GM23338 (cell line): ENCODE measurements at regions not wholly inside any gene's neighbourhood (a gene's known extent, or its start where the extent isn't known, plus 50 kb on each side); places are given as distances from the start of the nearest gene placed in this dataset.

Experiments
- ATAC-seq: fragments of 200-7000 bp; cut with Tn5 transposase; 3 replicates; pipeline ENCODE4 v1.9.1; 2020
- DNase-seq: peaks from one replicate; pipeline ENCODE4 v3.0.0-alpha.2; 2015; ENCODE audit warnings: low spot score
- H2AFZ ChIP-seq: fragments of 200-600 bp; sonication (generic); 2 replicates; pipeline ENCODE4 v1.8.0; 2016; ENCODE audit warnings: antibody characterized with exemption, mild to moderate bottlenecking, moderate library complexity
- H3F3A ChIP-seq: fragments of 200-600 bp; sonication (generic); replicated peaks from 2 replicates; pipeline ENCODE4 v1.8.0; 2017; ENCODE audit warnings: antibody characterized with exemption, mixed run types, low read depth
- H3K27ac ChIP-seq: fragments of 200-600 bp; sonication (generic); 2 replicates; pipeline ENCODE4 v1.6.1; 2016; ENCODE audit warnings: low read depth
- H3K27me3 ChIP-seq: fragments of 200-600 bp; sonication (generic); 2 replicates; pipeline ENCODE4 v1.8.0; 2016; ENCODE audit warnings: mild to moderate bottlenecking, mixed run types, moderate library complexity; ENCODE audit not compliant: insufficient read depth
- H3K36me3 ChIP-seq: fragments of 200-600 bp; sonication (generic); 2 replicates; pipeline ENCODE4 v1.8.0; 2016; ENCODE audit warnings: mild to moderate bottlenecking; ENCODE audit not compliant: insufficient read depth
- H3K4me1 ChIP-seq: fragments of 200-600 bp; sonication (generic); 2 replicates; pipeline ENCODE4 v1.8.0; 2016; ENCODE audit warnings: mild to moderate bottlenecking, moderate library complexity; ENCODE audit not compliant: insufficient read depth
- H3K4me2 ChIP-seq: fragments of 200-600 bp; sonication (generic); 2 replicates; pipeline ENCODE4 v1.7.1; 2017; ENCODE audit warnings: mixed run types
- H3K4me3 ChIP-seq: fragments of 200-600 bp; sonication (generic); 2 replicates; pipeline ENCODE4 v1.6.1; 2016; ENCODE audit warnings: mixed run types
- H3K79me2 ChIP-seq: fragments of 200-600 bp; sonication (generic); replicated peaks from 2 replicates; pipeline ENCODE4 v1.8.0; 2017; ENCODE audit warnings: mild to moderate bottlenecking; ENCODE audit not compliant: insufficient read depth
- H3K9me2 ChIP-seq: fragments of 200-600 bp; sonication (generic); 2 replicates; pipeline ENCODE4 v1.8.0; 2017; ENCODE audit not compliant: insufficient read depth
- H4K20me1 ChIP-seq: fragments of 200-600 bp; sonication (generic); replicated peaks from 2 replicates; pipeline ENCODE4 v1.8.0; 2017; ENCODE audit warnings: mild to moderate bottlenecking; ENCODE audit not compliant: insufficient read depth
- H3K27ac Mint-ChIP-seq: 2 replicates; pipeline ENCODE4 v1.8.0; 2020; ENCODE audit warnings: inconsistent platforms, mild to moderate bottlenecking, moderate library complexity, mixed read lengths
- H3K27me3 Mint-ChIP-seq: 3 replicates; pipeline ENCODE4 v1.8.0; 2022; ENCODE audit warnings: low read depth, mild to moderate bottlenecking, moderate library complexity, mixed read lengths, inconsistent platforms; ENCODE audit not compliant: insufficient read depth, poor library complexity
- H3K36me3 Mint-ChIP-seq: 3 replicates; pipeline ENCODE4 v1.8.0; 2021; ENCODE audit warnings: low read depth, mild to moderate bottlenecking, inconsistent platforms, moderate library complexity, mixed read lengths
- H3K4me1 Mint-ChIP-seq: 3 replicates; pipeline ENCODE4 v1.8.0; 2020; ENCODE audit warnings: mild to moderate bottlenecking, inconsistent platforms, mixed read lengths
- H3K4me3 Mint-ChIP-seq: 3 replicates; pipeline ENCODE4 v1.8.0; 2021; ENCODE audit warnings: moderate library complexity, mild to moderate bottlenecking, inconsistent platforms, mixed read lengths
- H3K9me3 Mint-ChIP-seq: 3 replicates; pipeline ENCODE4 v1.8.0; 2020; ENCODE audit warnings: moderate library complexity, mild to moderate bottlenecking, inconsistent platforms, mixed read lengths
- CREB1 ChIP-seq: fragments of 250-450 bp; sonication (Bioruptor Pico); IDR thresholded peaks from 2 replicates; pipeline ENCODE4 v1.5.0; 2020; ENCODE audit warnings: low read depth, mild to moderate bottlenecking, moderate library complexity
- EZH2phosphoT487 ChIP-seq: fragments of 200-600 bp; sonication (generic); IDR thresholded peaks from one replicate; pipeline ENCODE4 v1.8.1; 2018; ENCODE audit warnings: antibody characterized with exemption; ENCODE audit not compliant: unreplicated experiment
- JUNB ChIP-seq: IDR thresholded peaks from one replicate; pipeline ENCODE4 v1.6.1; 2016; ENCODE audit warnings: antibody characterized with exemption; ENCODE audit not compliant: unreplicated experiment
- REST ChIP-seq: IDR thresholded peaks from one replicate; pipeline ENCODE4 v1.6.1; 2018; ENCODE audit warnings: antibody characterized with exemption; ENCODE audit not compliant: unreplicated experiment
- STAT1 ChIP-seq: IDR thresholded peaks from one replicate; pipeline ENCODE4 v1.6.1; 2016; ENCODE audit warnings: antibody characterized with exemption; ENCODE audit not compliant: unreplicated experiment
- ZNF462 ChIP-seq: fragments of 250-450 bp; sonication (Bioruptor Pico); IDR thresholded peaks from 2 replicates; pipeline ENCODE4 v1.5.0; 2020; ENCODE audit warnings: mild to moderate bottlenecking, moderate library complexity

GRCh38 chr7:112624416-112624815, 143.6 kb downstream of the LSMEM1 start (continued):
- no peak for TF ChIP-seq ZNF462 (CRISPR knock-in tag)
- TF ChIP-seq EZH2phosphoT487: no peak

GRCh38 chr7:112630565-112630964, 149.8 kb downstream of the LSMEM1 start:
- no peaks in the 10 kb centered on the region for H3K27me3 Mint-ChIP-seq
- H3K4me1 Mint-ChIP-seq: no peaks in the 10 kb centered on the region
- H3K4me3 ChIP-seq: no peak overlapping the region
- no peaks in the 10 kb centered on the region for H3K27me3 ChIP-seq
- no peaks in the 10 kb centered on the region for H3K9me2 ChIP-seq
- 0 out of 2 replicates have a peak, but pooled peaks cover 2% of the 10 kb centered on the region for H3K4me1 ChIP-seq
- H3K27ac Mint-ChIP-seq: no peak overlapping the region
- H3K79me2 ChIP-seq: no peaks in the 10 kb centered on the region
- no peak for DNase-seq
- H4K20me1 ChIP-seq: no peaks in the 10 kb centered on the region
- no peaks in the 10 kb centered on the region for H3F3A ChIP-seq
- H3K4me3 Mint-ChIP-seq: no peak overlapping the region
- H3K36me3 ChIP-seq: no peaks in the 10 kb centered on the region
- H3K36me3 Mint-ChIP-seq: no peaks in the 10 kb centered on the region
- no peak for ATAC-seq
- no peak overlapping the region for H2AFZ ChIP-seq
- H3K9me3 Mint-ChIP-seq: peaks cover 6% of the 10 kb centered on the region; the same call in 2 of the 3 replicates
- no peak overlapping the region for H3K27ac ChIP-seq
- no peak overlapping the region for H3K4me2 ChIP-seq
- TF ChIP-seq ZNF462 (CRISPR knock-in tag) (no peak), STAT1 (no peak), CREB1 (CRISPR knock-in tag) (no peak), REST (no peak), EZH2phosphoT487 (no peak), JUNB (no peak)
